IMR-90 (cell line): ENCODE measurements at regions not wholly inside any gene's neighbourhood (a gene's known extent, or its start where the extent isn't known, plus 50 kb on each side); places are given as distances from the start of the nearest gene placed in this dataset.

Source experiments
- BHLHE40 ChIP-seq: fragments of 150-350 bp; IDR thresholded peaks from 2 replicates; pipeline ENCODE4 v1.6.1; 2016; ENCODE audit warnings: mild to moderate bottlenecking, low read depth, low read length
- CEBPB ChIP-seq: IDR thresholded peaks from 2 replicates; pipeline ENCODE4 v1.6.1; 2012; ENCODE audit warnings: low read depth, low read length, improper control_type of control experiment
- CTCF ChIP-seq: conservative IDR thresholded peaks from 2 replicates; pipeline ENCODE4 v1.5.1; 2012; ENCODE audit warnings: mild to moderate bottlenecking, low read depth, low read length, improper control_type of control experiment
- ELK1 ChIP-seq: fragments of 150-350 bp; IDR thresholded peaks from 2 replicates; pipeline ENCODE4 v1.6.1; 2016; ENCODE audit warnings: low read depth, mild to moderate bottlenecking, low read length, moderate library complexity, borderline replicate concordance
- MAFK ChIP-seq: IDR thresholded peaks from 2 replicates; pipeline ENCODE4 v1.6.1; 2012; ENCODE audit warnings: low read depth, low read length, improper control_type of control experiment
- MAZ ChIP-seq: IDR thresholded peaks from 2 replicates; pipeline ENCODE4 v1.6.1; 2012; ENCODE audit warnings: low read depth, mild to moderate bottlenecking, low read length, improper control_type of control experiment, moderate library complexity, borderline replicate concordance
- MXI1 ChIP-seq: IDR thresholded peaks from 2 replicates; pipeline ENCODE4 v1.6.1; 2012; ENCODE audit warnings: low read depth, mild to moderate bottlenecking, low read length, moderate library complexity, borderline replicate concordance
- NFE2L2 ChIP-seq: fragments of 150-350 bp; IDR thresholded peaks from 2 replicates; pipeline ENCODE4 v1.6.1; 2016; ENCODE audit warnings: low read depth, mild to moderate bottlenecking, low read length
- POLR2A ChIP-seq: IDR thresholded peaks from 2 replicates; pipeline ENCODE4 v1.6.1; 2012; ENCODE audit warnings: mild to moderate bottlenecking, low read depth, low read length
- RAD21 ChIP-seq: IDR thresholded peaks from 2 replicates; pipeline ENCODE4 v1.6.1; 2012; ENCODE audit warnings: low read length, improper control_type of control experiment
- RCOR1 ChIP-seq: IDR thresholded peaks from 2 replicates; pipeline ENCODE4 v1.6.1; 2012; ENCODE audit warnings: mild to moderate bottlenecking, low read length, improper control_type of control experiment; ENCODE audit not compliant: insufficient replicate concordance
- RFX5 ChIP-seq: IDR thresholded peaks from 2 replicates; pipeline ENCODE4 v1.8.0; 2012; ENCODE audit warnings: low read depth, mild to moderate bottlenecking, low read length, moderate library complexity
- SMC3 ChIP-seq: fragments of 150-350 bp; IDR thresholded peaks from 2 replicates; pipeline ENCODE4 v1.6.1; 2016; ENCODE audit warnings: low read depth, mild to moderate bottlenecking, antibody characterized with exemption, low read length, moderate library complexity
- USF2 ChIP-seq: fragments of 150-350 bp; IDR thresholded peaks from 2 replicates; pipeline ENCODE4 v1.6.1; 2017; ENCODE audit warnings: mild to moderate bottlenecking, antibody characterized with exemption, low read length, low read depth

GRCh38 chr12:89151536-89151935 lies 200.8 kb downstream of the DUSP6 start:
- no peak for TF ChIP-seq RAD21
- no peak for TF ChIP-seq CTCF
- no peak for TF ChIP-seq POLR2A
- TF ChIP-seq NFE2L2: no peak
- no peak for TF ChIP-seq ELK1
- no peak for TF ChIP-seq MXI1
- TF ChIP-seq BHLHE40: no peak
- no peak for TF ChIP-seq RCOR1
- TF ChIP-seq CEBPB: no peak
- no peak for TF ChIP-seq MAFK
- TF ChIP-seq SMC3: no peak
- TF ChIP-seq USF2: no peak
- no peak for TF ChIP-seq RFX5
- no peak for TF ChIP-seq MAZ
